Epithelial cell of prostate (primary cell): ENCODE measurements at regions not wholly inside any gene's neighbourhood (a gene's known extent, or its start where the extent isn't known, plus 50 kb on each side); places are given as distances from the start of the nearest gene placed in this dataset.

Source experiments
- DNase-seq: peaks from one replicate; pipeline ENCODE4 v3.0.0-alpha.2; 2011; ENCODE audit warnings: low read depth, low spot score
- H3K27ac ChIP-seq: fragments of 450-650 bp; 2 replicates; pipeline ENCODE4 v1.5.1; 2017; ENCODE audit warnings: mild to moderate bottlenecking

- H3K27ac ChIP-seq: no peak overlapping the region
- DNase-seq: no peak
Measured at GRCh38 chr1:184919892-184920291, 54.4 kb downstream of the NIBAN1 start.

- H3K27ac ChIP-seq: no peak overlapping the region
- no peak for DNase-seq
Measured at GRCh38 chr1:184915463-184916090, 58.7 kb downstream of the NIBAN1 start.

GRCh38 chr1:184914149-184914548, 60.2 kb downstream of the NIBAN1 start:
- no peak overlapping the region for H3K27ac ChIP-seq
- no peak for DNase-seq

- no peak overlapping the region for H3K27ac ChIP-seq
- no peak for DNase-seq
Measured at GRCh38 chr1:184912392-184912791, 61.9 kb downstream of the NIBAN1 start.

GRCh38 chr1:184911830-184912229, 62.5 kb downstream of the NIBAN1 start:
- DNase-seq: no peak
- no peak overlapping the region for H3K27ac ChIP-seq

GRCh38 chr1:184911103-184911745, 63.1 kb downstream of the NIBAN1 start:
- no peak overlapping the region for H3K27ac ChIP-seq
- DNase-seq: no peak

GRCh38 chr1:184910691-184911091, 63.6 kb downstream of the NIBAN1 start:
- no peak for DNase-seq

GRCh38 chr1:184910005-184910404, 64.3 kb downstream of the NIBAN1 start:
- H3K27ac ChIP-seq: no peak overlapping the region
- no peak for DNase-seq

More at GRCh38 chr1:184910691-184911091, 63.6 kb downstream of the NIBAN1 start:
- no peak overlapping the region for H3K27ac ChIP-seq

GRCh38 chr1:184909019-184909418, 65.3 kb downstream of the NIBAN1 start:
- no peak overlapping the region for H3K27ac ChIP-seq
- DNase-seq: no peak

GRCh38 chr1:184908506-184908905, 65.8 kb downstream of the NIBAN1 start:
- no peak overlapping the region for H3K27ac ChIP-seq
- DNase-seq: no peak

- DNase-seq: no peak
- H3K27ac ChIP-seq: no peak overlapping the region
Measured at GRCh38 chr1:184907500-184907899, 66.8 kb downstream of the NIBAN1 start.

GRCh38 chr1:184906761-184907160, 67.5 kb downstream of the NIBAN1 start:
- no peak for DNase-seq
- no peak overlapping the region for H3K27ac ChIP-seq

- no peak for DNase-seq
- H3K27ac ChIP-seq: no peak overlapping the region
Measured at GRCh38 chr1:184905601-184906322, 68.5 kb downstream of the NIBAN1 start.

- no peak for DNase-seq
Measured at GRCh38 chr1:184903111-184903692, 71.1 kb downstream of the NIBAN1 start.

GRCh38 chr1:184900507-184900906, 73.8 kb downstream of the NIBAN1 start:
- DNase-seq: no peak
- H3K27ac ChIP-seq: no peak overlapping the region

More at GRCh38 chr1:184903111-184903692, 71.1 kb downstream of the NIBAN1 start:
- no peak overlapping the region for H3K27ac ChIP-seq

GRCh38 chr1:184896000-184896399, 78.3 kb downstream of the NIBAN1 start:
- no peak overlapping the region for H3K27ac ChIP-seq
- DNase-seq: no peak

- no peak overlapping the region for H3K27ac ChIP-seq
- DNase-seq: no peak
Measured at GRCh38 chr1:184895086-184895485, 79.2 kb downstream of the NIBAN1 start.

GRCh38 chr1:184893695-184894094, 80.6 kb downstream of the NIBAN1 start:
- no peak for DNase-seq
- H3K27ac ChIP-seq: peak overlapping the region; percentile 40

- peak overlapping the region; percentile 40 for H3K27ac ChIP-seq
- no peak for DNase-seq
Measured at GRCh38 chr1:184892116-184892515, 82.2 kb downstream of the NIBAN1 start.

- no peak overlapping the region for H3K27ac ChIP-seq
- no peak for DNase-seq
Measured at GRCh38 chr1:184891440-184891839, 82.9 kb downstream of the NIBAN1 start.

GRCh38 chr1:184890539-184890973, 83.8 kb downstream of the NIBAN1 start:
- no peak overlapping the region for H3K27ac ChIP-seq

More at GRCh38 chr1:184890539-184890973, 83.8 kb downstream of the NIBAN1 start:
- DNase-seq: no peak
